ENCODE measurements at regions not wholly inside any gene's neighbourhood (a gene's known extent, or its start where the extent isn't known, plus 50 kb on each side); places are given as distances from the start of the nearest gene placed in this dataset.

GRCh38 chr3:55178336-55178735 is 250.5 kb upstream of the LRTM1 start:
- TF ChIP-seq CTCF (IDR thresholded peaks at IDR 0.05): no peak
- no peak for TF ChIP-seq POLR2A (IDR thresholded peaks at IDR 0.05)

Data from body of pancreas (tissue), 4 donors.